HEK293T (cell line): ENCODE measurements at regions not wholly inside any gene's neighbourhood (a gene's known extent, or its start where the extent isn't known, plus 50 kb on each side); places are given as distances from the start of the nearest gene placed in this dataset.

Experiments used
- ARNT ChIP-seq: fragments of 450-650 bp; IDR thresholded peaks from 2 replicates; pipeline ENCODE4 v1.6.1; 2017; ENCODE audit warnings: mild to moderate bottlenecking
- BHLHE40 ChIP-seq: fragments of 450-650 bp; IDR thresholded peaks from 2 replicates; pipeline ENCODE4 v1.6.1; 2016; ENCODE audit warnings: mild to moderate bottlenecking, moderate library complexity, borderline replicate concordance
- ELF4 ChIP-seq: fragments of 450-650 bp; IDR thresholded peaks from 2 replicates; pipeline ENCODE4 v1.6.1; 2017; ENCODE audit warnings: antibody characterized with exemption
- FOXA1 ChIP-seq: fragments of 450-650 bp; IDR thresholded peaks from 2 replicates; pipeline ENCODE4 v1.6.1; 2016; ENCODE audit warnings: mild to moderate bottlenecking
- FOXK2 ChIP-seq: fragments of 450-650 bp; IDR thresholded peaks from 2 replicates; pipeline ENCODE4 v1.6.1; 2016; ENCODE audit warnings: mild to moderate bottlenecking
- FOXM1 ChIP-seq: fragments of 450-650 bp; IDR thresholded peaks from 2 replicates; pipeline ENCODE4 v1.6.1; 2017; ENCODE audit warnings: mild to moderate bottlenecking, borderline replicate concordance
- L3MBTL2 ChIP-seq: fragments of 450-650 bp; conservative IDR thresholded peaks from 2 replicates; pipeline ENCODE4 v1.6.1; 2016; ENCODE audit warnings: mild to moderate bottlenecking
- NFRKB ChIP-seq: fragments of 450-650 bp; IDR thresholded peaks from 2 replicates; pipeline ENCODE4 v1.6.1; 2016; ENCODE audit warnings: mild to moderate bottlenecking, moderate library complexity
- SP1 ChIP-seq: fragments of 450-650 bp; IDR thresholded peaks from 2 replicates; pipeline ENCODE4 v1.6.1; 2017
- SUZ12 ChIP-seq: fragments of 450-650 bp; IDR thresholded peaks from 2 replicates; pipeline ENCODE4 v1.6.1; 2016; ENCODE audit warnings: mild to moderate bottlenecking
- TARDBP ChIP-seq: fragments of 450-650 bp; IDR thresholded peaks from 2 replicates; pipeline ENCODE4 v1.6.1; 2016
- ZNF384 ChIP-seq: fragments of 450-650 bp; IDR thresholded peaks from 2 replicates; pipeline ENCODE4 v1.6.1; 2016
- TF ChIP-seq, protein P1 (sequence below): fragments of 450-650 bp; IDR thresholded peaks from 2 replicates; pipeline ENCODE4 v1.6.1; 2016

DNA sequence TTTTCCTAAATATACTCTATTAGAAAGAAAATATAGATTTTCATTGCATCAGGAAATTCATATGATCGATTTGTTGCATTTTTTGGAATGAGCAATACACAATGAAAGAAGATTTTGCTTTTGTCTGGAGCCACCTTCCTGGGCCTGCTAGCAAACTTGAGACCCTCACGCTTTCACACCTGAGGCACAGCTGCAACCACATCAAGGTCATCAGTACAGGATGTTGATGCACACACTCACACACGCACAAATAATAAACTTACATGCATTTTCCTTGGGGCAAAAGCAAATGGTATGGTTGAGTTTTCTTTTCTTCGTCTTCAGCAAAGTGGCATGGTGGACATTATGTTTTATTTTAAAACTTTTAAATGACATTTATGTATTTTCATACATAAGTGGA is 64.8 kb upstream of the SATB1 start:
- TF ChIP-seq FOXM1, result no peak
- TF ChIP-seq, protein P1, sequence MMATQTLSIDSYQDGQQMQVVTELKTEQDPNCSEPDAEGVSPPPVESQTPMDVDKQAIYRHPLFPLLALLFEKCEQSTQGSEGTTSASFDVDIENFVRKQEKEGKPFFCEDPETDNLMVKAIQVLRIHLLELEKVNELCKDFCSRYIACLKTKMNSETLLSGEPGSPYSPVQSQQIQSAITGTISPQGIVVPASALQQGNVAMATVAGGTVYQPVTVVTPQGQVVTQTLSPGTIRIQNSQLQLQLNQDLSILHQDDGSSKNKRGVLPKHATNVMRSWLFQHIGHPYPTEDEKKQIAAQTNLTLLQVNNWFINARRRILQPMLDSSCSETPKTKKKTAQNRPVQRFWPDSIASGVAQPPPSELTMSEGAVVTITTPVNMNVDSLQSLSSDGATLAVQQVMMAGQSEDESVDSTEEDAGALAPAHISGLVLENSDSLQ, result no peak
- TF ChIP-seq NFRKB, result no peak
- no peak for TF ChIP-seq ZNF384
- TF ChIP-seq FOXA1, result no peak
- TF ChIP-seq FOXK2, result no peak
- TF ChIP-seq BHLHE40, result no peak
- TF ChIP-seq SP1, result no peak
- TF ChIP-seq TARDBP, result no peak
- TF ChIP-seq ELF4, result no peak
- no peak for TF ChIP-seq ARNT
- TF ChIP-seq SUZ12, result no peak
- TF ChIP-seq L3MBTL2, result no peak
